A549 (cell line): ENCODE measurements at regions not wholly inside any gene's neighbourhood (a gene's known extent, or its start where the extent isn't known, plus 50 kb on each side); places are given as distances from the start of the nearest gene placed in this dataset.

Experiments
- ATAC-seq, 2 experiments: fragments of 200-7000 bp in 1 of 2; fragments of >200 bp in 1 of 2; cut with Nextera tagmentation in 1 of 2; cut with Tn5 transposase in 1 of 2; 3 replicates each; pipeline versions ENCODE4 v1.8.0 to v1.9.1; 2018 to 2020; ENCODE audit warnings: mild to moderate bottlenecking in 1 of 2, moderate library complexity in 1 of 2
- CTCF ChIA-PET: fragments of 300-600 bp; sonication (Branson Sonifier 250); formaldehyde crosslinking; extraction: SDS; loops from one replicate; lab custom pipeline; 2021; ENCODE audit warnings: antibody characterized with exemption, inconsistent platforms; lab: Yijun Ruan, JAX
- POLR2A ChIA-PET: fragments of 350-600 bp; formaldehyde crosslinking; extraction: SDS; loops from one replicate; lab custom pipeline; 2021; ENCODE audit warnings: antibody characterized with exemption, inconsistent platforms; lab: Yijun Ruan, JAX
- DNase-seq, 2 experiments: peaks; one replicate each; pipeline versions ENCODE4 v3.0.0 to v3.0.0-alpha.2; 2011 to 2016; ENCODE audit warnings: low read depth in 1 of 2, low spot score in 1 of 2
- FAIRE-seq: peaks from 2 replicates; lab custom pipeline; 2011; peaks lifted over from hg19 to GRCh38; lab: Jason Lieb, UNC
- H3K27ac ChIP-seq, 2 experiments: fragments of >200 bp; sonication (Bioruptor Twin); formaldehyde crosslinking; 3 replicates each; pipeline ENCODE4 v1.5.1; 2016 to 2017
- H3K4me1 ChIP-seq: fragments of >200 bp; sonication (Bioruptor Twin); formaldehyde crosslinking; 3 replicates; pipeline ENCODE4 v1.6.1; 2016
- H3K4me2 ChIP-seq: fragments of >200 bp; sonication (Bioruptor Twin); formaldehyde crosslinking; 3 replicates; pipeline ENCODE4 v1.6.1; 2016
- H3K4me3 ChIP-seq: fragments of >200 bp; sonication (Bioruptor Twin); formaldehyde crosslinking; 3 replicates; pipeline ENCODE4 v1.5.1; 2016
- H3K9me3 ChIP-seq: fragments of >200 bp; sonication (Bioruptor Twin); formaldehyde crosslinking; 3 replicates; pipeline ENCODE4 v1.6.1; 2016
- CBX2 ChIP-seq: fragments of 200-600 bp; sonication (generic); IDR thresholded peaks from 2 replicates; pipeline ENCODE4 v1.6.1; 2016; ENCODE audit warnings: low read depth, mild to moderate bottlenecking, borderline replicate concordance
- CBX8 ChIP-seq: fragments of 200-600 bp; sonication (generic); IDR thresholded peaks from 2 replicates; pipeline ENCODE4 v1.6.1; 2016
- EHF ChIP-seq: fragments of 250-450 bp; sonication (Bioruptor Pico); IDR thresholded peaks from 2 replicates; pipeline ENCODE4 v1.5.0; 2020; ENCODE audit warnings: mild to moderate bottlenecking
- EP300 ChIP-seq, 2 experiments: fragments of >200 bp; sonication (Bioruptor Twin); formaldehyde crosslinking; IDR thresholded peaks; 2 replicates in 1 of 2; 3 replicates in 1 of 2; pipeline ENCODE4 v1.6.1; 2016 to 2017
- ESRRA ChIP-seq: fragments of 150-350 bp; IDR thresholded peaks from 2 replicates; pipeline ENCODE4 v1.6.1; 2014; ENCODE audit warnings: mild to moderate bottlenecking, low read length, borderline replicate concordance
- FOSL2 ChIP-seq, 2 experiments: fragments of 450-650 bp in 1 of 2; fragments of >200 bp in 1 of 2; sonication (Bioruptor Twin) in 1 of 2; formaldehyde crosslinking; IDR thresholded peaks; 2 replicates each; pipeline versions ENCODE4 v1.5.0 to v1.6.1; 2016 to 2020; ENCODE audit warnings: mild to moderate bottlenecking in 1 of 2, moderate library complexity in 1 of 2
- HEYL ChIP-seq: fragments of 250-450 bp; sonication (Bioruptor Pico); IDR thresholded peaks from 2 replicates; pipeline ENCODE4 v1.8.0; 2021; ENCODE audit warnings: mild to moderate bottlenecking, moderate library complexity
- HOXA7 ChIP-seq: fragments of 250-450 bp; sonication (Bioruptor Pico); IDR thresholded peaks from 2 replicates; pipeline ENCODE4 v1.5.0; 2020; ENCODE audit warnings: mild to moderate bottlenecking, moderate library complexity
- HOXB13 ChIP-seq: fragments of 250-450 bp; sonication (Bioruptor Pico); IDR thresholded peaks from 2 replicates; pipeline ENCODE4 v1.5.0; 2020; ENCODE audit warnings: low read depth, mild to moderate bottlenecking, moderate library complexity
- HOXB5 ChIP-seq: fragments of 250-450 bp; sonication (Bioruptor Pico); IDR thresholded peaks from 2 replicates; pipeline ENCODE4 v1.5.0; 2020; ENCODE audit warnings: mild to moderate bottlenecking, moderate library complexity
- JUN ChIP-seq, 2 experiments: fragments of >200 bp; sonication (Bioruptor Twin); formaldehyde crosslinking; IDR thresholded peaks; 2 replicates in 1 of 2; 3 replicates in 1 of 2; pipeline ENCODE4 v1.6.1; 2016 to 2017
- JUNB ChIP-seq: fragments of >200 bp; sonication (Bioruptor Twin); formaldehyde crosslinking; IDR thresholded peaks from 2 replicates; pipeline ENCODE4 v1.6.1; 2016
- KDM1A ChIP-seq: fragments of 200-600 bp; sonication (generic); IDR thresholded peaks from 2 replicates; pipeline ENCODE4 v1.6.1; 2016; ENCODE audit warnings: low read depth, mild to moderate bottlenecking
- MYC ChIP-seq: IDR thresholded peaks from 2 replicates; pipeline ENCODE4 v1.6.1; 2012; ENCODE audit warnings: mild to moderate bottlenecking, inconsistent platforms, low read length, improper control_type of control experiment, borderline replicate concordance
- NFE2L2 ChIP-seq: fragments of 150-350 bp; conservative IDR thresholded peaks from 2 replicates; pipeline ENCODE4 v1.6.1; 2014; ENCODE audit warnings: low read length
- NPAS2 ChIP-seq: fragments of 250-450 bp; sonication (Bioruptor Pico); IDR thresholded peaks from 2 replicates; pipeline ENCODE4 v1.8.0; 2022; ENCODE audit warnings: mild to moderate bottlenecking, moderate library complexity, borderline replicate concordance
- RARB ChIP-seq: fragments of 250-450 bp; sonication (Bioruptor Pico); IDR thresholded peaks from 2 replicates; pipeline ENCODE4 v1.8.0; 2021; ENCODE audit warnings: mild to moderate bottlenecking, moderate library complexity
- TFCP2L1 ChIP-seq: fragments of 250-450 bp; sonication (Bioruptor Pico); IDR thresholded peaks from 2 replicates; pipeline ENCODE4 v1.5.0; 2021; ENCODE audit warnings: mild to moderate bottlenecking
- ZC3H11A ChIP-seq: fragments of 450-650 bp; IDR thresholded peaks from 2 replicates; pipeline ENCODE4 v1.6.1; 2014; ENCODE audit warnings: antibody characterized with exemption, mild to moderate bottlenecking
- WGBS: methylation state at CpG from one replicate; pipeline ENCODE4 v1.1.6; 2017; ENCODE audit errors: missing lambda C conversion rate; 5-methylcytosine and 5-hydroxymethylcytosine counted together
- TF ChIP-seq, protein P1 (sequence below): IDR thresholded peaks from 2 replicates; pipeline ENCODE4 v1.6.1; 2012
- TF ChIP-seq, protein P2 (sequence below): fragments of 150-350 bp; IDR thresholded peaks from 2 replicates; pipeline ENCODE4 v1.6.1; 2014; ENCODE audit warnings: low read depth, mild to moderate bottlenecking, low read length
- TF ChIP-seq, protein P3 (sequence below): fragments of 250-450 bp; sonication (Bioruptor Pico); IDR thresholded peaks from 2 replicates; pipeline ENCODE4 v1.5.0; 2020; ENCODE audit warnings: low read depth, mild to moderate bottlenecking, moderate library complexity
- TF ChIP-seq, protein P4 (sequence below): fragments of >200 bp; sonication (Bioruptor Twin); formaldehyde crosslinking; IDR thresholded peaks from 3 replicates; pipeline ENCODE4 v1.5.1; 2016

DNA sequence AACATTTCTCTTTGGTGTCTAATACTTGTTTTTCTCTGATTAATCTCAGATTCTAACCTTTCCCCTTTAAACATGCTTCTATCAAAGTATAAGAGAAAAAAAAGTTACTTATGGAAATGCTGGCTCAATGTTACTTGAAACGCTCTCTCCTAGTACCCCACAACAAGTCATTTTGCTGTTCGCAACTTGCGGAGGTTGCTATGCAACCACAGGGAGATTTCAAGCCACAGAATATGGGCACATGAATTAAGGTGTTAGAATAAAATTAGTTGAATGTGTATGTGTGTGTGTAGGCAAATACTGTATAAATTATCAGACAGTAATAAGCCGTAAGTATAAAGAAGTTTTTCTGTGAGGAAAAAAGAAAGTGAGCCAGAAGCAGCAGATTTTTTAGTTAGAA is 80.6 kb downstream of the CCDC59 start (continued):
- TF ChIP-seq, protein P1, sequence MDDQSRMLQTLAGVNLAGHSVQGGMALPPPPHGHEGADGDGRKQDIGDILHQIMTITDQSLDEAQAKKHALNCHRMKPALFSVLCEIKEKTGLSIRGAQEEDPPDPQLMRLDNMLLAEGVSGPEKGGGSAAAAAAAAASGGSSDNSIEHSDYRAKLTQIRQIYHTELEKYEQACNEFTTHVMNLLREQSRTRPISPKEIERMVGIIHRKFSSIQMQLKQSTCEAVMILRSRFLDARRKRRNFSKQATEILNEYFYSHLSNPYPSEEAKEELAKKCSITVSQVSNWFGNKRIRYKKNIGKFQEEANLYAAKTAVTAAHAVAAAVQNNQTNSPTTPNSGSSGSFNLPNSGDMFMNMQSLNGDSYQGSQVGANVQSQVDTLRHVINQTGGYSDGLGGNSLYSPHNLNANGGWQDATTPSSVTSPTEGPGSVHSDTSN, result no peak
- TF ChIP-seq MYC, result no peak
- no peak for TF ChIP-seq EP300 (IDR thresholded peaks at IDR 0.05)
- no peak for TF ChIP-seq KDM1A

DNA sequence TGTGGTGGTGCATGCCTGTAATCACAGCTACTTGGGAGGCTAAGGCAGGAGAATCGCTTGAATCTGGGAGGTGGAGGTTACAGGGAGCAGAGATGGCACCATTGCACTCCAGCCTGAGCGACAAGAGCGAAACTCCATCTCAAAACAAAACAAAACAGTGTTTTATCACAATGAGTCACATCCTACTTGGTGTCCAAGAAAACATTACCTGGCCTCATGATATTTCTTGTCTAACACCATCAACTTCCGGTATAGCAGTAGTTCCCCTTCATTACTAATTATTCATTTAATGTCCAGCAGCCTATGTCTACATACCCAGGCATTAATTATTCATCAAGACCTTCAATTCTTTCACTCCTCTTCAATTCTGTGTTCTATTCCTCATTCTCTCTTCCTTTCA is 115.5 kb downstream of the CCDC59 start:
- Histone ChIP-seq H3K4me1 (no peaks in the 10 kb centered on the region), H3K27ac (no peak overlapping the region), H3K9me3 (peaks cover 3% of the 10 kb centered on the region; the same call in 2 of the 3 replicates), H3K4me3 (no peak overlapping the region)
- DNase-seq, result no peak
- CTCF ChIA-PET, result no interaction called here
- ATAC-seq, result no peak
- 11% methylated on average over 4 of the region's 4 CpGs for WGBS
- TF ChIP-seq TFCP2L1 (CRISPR knock-in tag) (no peak), HOXB5 (CRISPR knock-in tag) (no peak), HEYL (CRISPR knock-in tag) (no peak), HOXA7 (no peak), ESRRA (no peak), JUN (IDR thresholded peaks at IDR 0.05) (no peak), ZC3H11A (no peak), NFE2L2 (no peak), CBX2 (no peak), HOXB13 (CRISPR knock-in tag) (no peak), CBX8 (no peak), JUNB (no peak), NPAS2 (CRISPR knock-in tag) (no peak), RARB (no peak), FOSL2 (IDR thresholded peaks at IDR 0.05) (no peak), FOSL2 (CRISPR knock-in tag; IDR thresholded peaks at IDR 0.05) (no peak), EHF (CRISPR knock-in tag) (no peak)
- TF ChIP-seq, protein P2, sequence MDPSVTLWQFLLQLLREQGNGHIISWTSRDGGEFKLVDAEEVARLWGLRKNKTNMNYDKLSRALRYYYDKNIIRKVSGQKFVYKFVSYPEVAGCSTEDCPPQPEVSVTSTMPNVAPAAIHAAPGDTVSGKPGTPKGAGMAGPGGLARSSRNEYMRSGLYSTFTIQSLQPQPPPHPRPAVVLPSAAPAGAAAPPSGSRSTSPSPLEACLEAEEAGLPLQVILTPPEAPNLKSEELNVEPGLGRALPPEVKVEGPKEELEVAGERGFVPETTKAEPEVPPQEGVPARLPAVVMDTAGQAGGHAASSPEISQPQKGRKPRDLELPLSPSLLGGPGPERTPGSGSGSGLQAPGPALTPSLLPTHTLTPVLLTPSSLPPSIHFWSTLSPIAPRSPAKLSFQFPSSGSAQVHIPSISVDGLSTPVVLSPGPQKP, result no peak
- TF ChIP-seq, protein P3, sequence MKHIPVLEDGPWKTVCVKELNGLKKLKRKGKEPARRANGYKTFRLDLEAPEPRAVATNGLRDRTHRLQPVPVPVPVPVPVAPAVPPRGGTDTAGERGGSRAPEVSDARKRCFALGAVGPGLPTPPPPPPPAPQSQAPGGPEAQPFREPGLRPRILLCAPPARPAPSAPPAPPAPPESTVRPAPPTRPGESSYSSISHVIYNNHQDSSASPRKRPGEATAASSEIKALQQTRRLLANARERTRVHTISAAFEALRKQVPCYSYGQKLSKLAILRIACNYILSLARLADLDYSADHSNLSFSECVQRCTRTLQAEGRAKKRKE (CRISPR knock-in tag), result no peak
- TF ChIP-seq, protein P1, result no peak
- TF ChIP-seq, protein P4, sequence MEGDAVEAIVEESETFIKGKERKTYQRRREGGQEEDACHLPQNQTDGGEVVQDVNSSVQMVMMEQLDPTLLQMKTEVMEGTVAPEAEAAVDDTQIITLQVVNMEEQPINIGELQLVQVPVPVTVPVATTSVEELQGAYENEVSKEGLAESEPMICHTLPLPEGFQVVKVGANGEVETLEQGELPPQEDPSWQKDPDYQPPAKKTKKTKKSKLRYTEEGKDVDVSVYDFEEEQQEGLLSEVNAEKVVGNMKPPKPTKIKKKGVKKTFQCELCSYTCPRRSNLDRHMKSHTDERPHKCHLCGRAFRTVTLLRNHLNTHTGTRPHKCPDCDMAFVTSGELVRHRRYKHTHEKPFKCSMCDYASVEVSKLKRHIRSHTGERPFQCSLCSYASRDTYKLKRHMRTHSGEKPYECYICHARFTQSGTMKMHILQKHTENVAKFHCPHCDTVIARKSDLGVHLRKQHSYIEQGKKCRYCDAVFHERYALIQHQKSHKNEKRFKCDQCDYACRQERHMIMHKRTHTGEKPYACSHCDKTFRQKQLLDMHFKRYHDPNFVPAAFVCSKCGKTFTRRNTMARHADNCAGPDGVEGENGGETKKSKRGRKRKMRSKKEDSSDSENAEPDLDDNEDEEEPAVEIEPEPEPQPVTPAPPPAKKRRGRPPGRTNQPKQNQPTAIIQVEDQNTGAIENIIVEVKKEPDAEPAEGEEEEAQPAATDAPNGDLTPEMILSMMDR, result no peak
- TF ChIP-seq, all 56 proteins: peak for 0
- no peak for FAIRE-seq
- H3K4me2 ChIP-seq, result no peak overlapping the region
- POLR2A ChIA-PET, result no interaction called here
